ENCODE measurements at regions not wholly inside any gene's neighbourhood (a gene's known extent, or its start where the extent isn't known, plus 50 kb on each side); places are given as distances from the start of the nearest gene placed in this dataset.

- no peak for TF ChIP-seq CHD7 (IDR thresholded peaks at IDR 0.05; ENCODE audit: insufficient replicate concordance, low read length)
- TF ChIP-seq RBBP5 (IDR thresholded peaks at IDR 0.05; ENCODE audit: borderline replicate concordance, low read depth, low read length): no peak
Measured at GRCh38 chr7:115630049-115630448, 400.5 kb downstream of the TFEC start (continued).
